Breast epithelium (tissue), 4 donors: ENCODE measurements at regions not wholly inside any gene's neighbourhood (a gene's known extent, or its start where the extent isn't known, plus 50 kb on each side); places are given as distances from the start of the nearest gene placed in this dataset.
"Not testable (repeated sequence)": the region's sequence is repeated elsewhere in the genome, so short reads cannot be mapped to it uniquely, and the experiment has no call there.

Experiments
- DNase-seq, 2 donors: peaks; one replicate each; pipeline ENCODE4 v3.0.0-alpha.2; 2019; ENCODE audit warnings: low spot score in 2 of 2
- H3K27ac ChIP-seq, 2 donors: fragments of 200-600 bp; sonication (generic) in 1 of 2; one replicate each; pipeline ENCODE4 v1.5.1; 2016 to 2019; ENCODE audit warnings: mild to moderate bottlenecking in 1 of 2
- H3K27me3 ChIP-seq, 2 donors: fragments of 200-600 bp; sonication (generic) in 1 of 2; one replicate each; pipeline versions ENCODE4 v1.5.1 to v1.6.0; 2017 to 2019; ENCODE audit warnings: control low read depth in 1 of 2, mild to moderate bottlenecking in 1 of 2
- H3K36me3 ChIP-seq: fragments of 200-600 bp; one replicate; pipeline ENCODE4 v1.5.1; 2019
- H3K4me1 ChIP-seq, 2 donors: fragments of 200-600 bp; sonication (generic); one replicate each; pipeline ENCODE4 v1.5.1; 2016 to 2019; ENCODE audit warnings: control low read depth in 1 of 2
- H3K4me3 ChIP-seq, 3 donors: fragments of 200-600 bp; sonication (generic); 1 replicate in 2 of 3; 2 replicates in 1 of 3; pipeline ENCODE4 v1.5.1; 2016 to 2019; ENCODE audit warnings: mild to moderate bottlenecking in 3 of 3, moderate library complexity in 2 of 3
- H3K9me3 ChIP-seq, 2 donors: fragments of 200-600 bp; sonication (generic) in 1 of 2; one replicate each; pipeline ENCODE4 v1.5.1; 2016 to 2019; ENCODE audit warnings: control low read depth in 1 of 2
- POLR2A ChIP-seq: fragments of 450-650 bp; IDR thresholded peaks from one replicate; pipeline ENCODE4 v1.6.1; 2016; ENCODE audit warnings: antibody characterized with exemption, mild to moderate bottlenecking, moderate library complexity
- POLR2AphosphoS5 ChIP-seq, 3 donors: sonication (generic); formaldehyde crosslinking; IDR thresholded peaks; one replicate each; pipeline ENCODE4 v1.6.1; 2017; ENCODE audit warnings: antibody characterized with exemption in 3 of 3
- intact Hi-C: fragments of 100-400 bp; cut with DNase I; formaldehyde crosslinking; loops from one replicate; pipeline ENCODE4 v1.15.1; 2023; ENCODE audit warnings: low total_unique reads
- TF ChIP-seq, protein P1 (sequence below), 3 donors: fragments of 450-650 bp; IDR thresholded peaks; one replicate each; pipeline ENCODE4 v1.5.1; 2016 to 2017; ENCODE audit warnings: antibody characterized with exemption in 3 of 3, mild to moderate bottlenecking in 3 of 3, moderate library complexity in 3 of 3

- Histone ChIP-seq H3K27me3 (no peaks in the 10 kb centered on the region), H3K27ac (no peak overlapping the region), H3K36me3 (no peaks in the 10 kb centered on the region), H3K4me1 (no peaks in the 10 kb centered on the region), H3K9me3 (peaks cover 0 to 10% of the 10 kb centered on the region in 2 donors), H3K4me3 (no peak overlapping the region)
- TF ChIP-seq, protein P1, sequence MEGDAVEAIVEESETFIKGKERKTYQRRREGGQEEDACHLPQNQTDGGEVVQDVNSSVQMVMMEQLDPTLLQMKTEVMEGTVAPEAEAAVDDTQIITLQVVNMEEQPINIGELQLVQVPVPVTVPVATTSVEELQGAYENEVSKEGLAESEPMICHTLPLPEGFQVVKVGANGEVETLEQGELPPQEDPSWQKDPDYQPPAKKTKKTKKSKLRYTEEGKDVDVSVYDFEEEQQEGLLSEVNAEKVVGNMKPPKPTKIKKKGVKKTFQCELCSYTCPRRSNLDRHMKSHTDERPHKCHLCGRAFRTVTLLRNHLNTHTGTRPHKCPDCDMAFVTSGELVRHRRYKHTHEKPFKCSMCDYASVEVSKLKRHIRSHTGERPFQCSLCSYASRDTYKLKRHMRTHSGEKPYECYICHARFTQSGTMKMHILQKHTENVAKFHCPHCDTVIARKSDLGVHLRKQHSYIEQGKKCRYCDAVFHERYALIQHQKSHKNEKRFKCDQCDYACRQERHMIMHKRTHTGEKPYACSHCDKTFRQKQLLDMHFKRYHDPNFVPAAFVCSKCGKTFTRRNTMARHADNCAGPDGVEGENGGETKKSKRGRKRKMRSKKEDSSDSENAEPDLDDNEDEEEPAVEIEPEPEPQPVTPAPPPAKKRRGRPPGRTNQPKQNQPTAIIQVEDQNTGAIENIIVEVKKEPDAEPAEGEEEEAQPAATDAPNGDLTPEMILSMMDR (IDR thresholded peaks at IDR 0.05) = no peak
- no peak for TF ChIP-seq POLR2A
- no peak for TF ChIP-seq POLR2AphosphoS5 (IDR thresholded peaks at IDR 0.05)
- intact Hi-C loops = no loop called here
- no peak for DNase-seq
These were observed 137.6 kb upstream of the DAPK1 start for GRCh38 chr9:87359958-87360601.

DNA sequence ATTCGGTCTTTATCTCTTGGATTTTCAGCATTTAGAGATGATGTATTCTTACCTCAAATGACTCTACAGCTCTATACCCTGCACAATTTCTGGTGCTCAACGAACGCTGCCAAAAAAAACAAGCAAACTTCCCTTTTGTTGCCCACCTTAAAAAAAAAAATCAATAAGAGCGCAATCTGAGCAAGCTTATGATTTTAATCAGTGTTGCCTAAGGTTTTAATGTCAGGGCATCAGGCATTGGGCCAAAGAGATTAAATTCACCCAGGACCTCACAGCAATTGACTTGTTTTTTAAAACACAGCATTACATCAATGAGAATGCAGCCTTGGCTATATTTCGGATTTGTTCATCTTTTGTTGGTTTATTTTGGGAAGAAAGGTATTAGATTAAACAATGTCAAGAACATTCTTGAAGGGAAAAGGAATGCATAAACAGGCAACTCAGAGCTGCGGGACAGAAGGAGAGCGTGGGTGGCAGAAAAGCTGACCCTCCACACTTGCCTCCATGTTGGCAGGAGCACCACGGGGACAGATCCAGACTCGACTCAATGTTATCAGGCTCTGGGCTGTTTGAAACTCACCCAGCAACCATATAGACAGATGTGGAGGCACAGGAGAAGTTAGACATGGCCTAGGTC lies 127.5 kb upstream of the DAPK1 start:
- H3K36me3 ChIP-seq = no peaks in the 10 kb centered on the region
- H3K4me1 ChIP-seq = no peaks in the 10 kb centered on the region
- no peak for DNase-seq
- peaks cover 0 to 14% of the 10 kb centered on the region in 2 donors for H3K9me3 ChIP-seq
- no peak overlapping the region for H3K27ac ChIP-seq
- H3K27me3 ChIP-seq = peaks cover 0 to 8% of the 10 kb centered on the region in 2 donors
- intact Hi-C loops = no loop called here
- H3K4me3 ChIP-seq = no peak overlapping the region
- TF ChIP-seq, protein P1 (IDR thresholded peaks at IDR 0.05) = no peak
- TF ChIP-seq POLR2AphosphoS5 (IDR thresholded peaks at IDR 0.05) (no peak), POLR2A (no peak)

DNA sequence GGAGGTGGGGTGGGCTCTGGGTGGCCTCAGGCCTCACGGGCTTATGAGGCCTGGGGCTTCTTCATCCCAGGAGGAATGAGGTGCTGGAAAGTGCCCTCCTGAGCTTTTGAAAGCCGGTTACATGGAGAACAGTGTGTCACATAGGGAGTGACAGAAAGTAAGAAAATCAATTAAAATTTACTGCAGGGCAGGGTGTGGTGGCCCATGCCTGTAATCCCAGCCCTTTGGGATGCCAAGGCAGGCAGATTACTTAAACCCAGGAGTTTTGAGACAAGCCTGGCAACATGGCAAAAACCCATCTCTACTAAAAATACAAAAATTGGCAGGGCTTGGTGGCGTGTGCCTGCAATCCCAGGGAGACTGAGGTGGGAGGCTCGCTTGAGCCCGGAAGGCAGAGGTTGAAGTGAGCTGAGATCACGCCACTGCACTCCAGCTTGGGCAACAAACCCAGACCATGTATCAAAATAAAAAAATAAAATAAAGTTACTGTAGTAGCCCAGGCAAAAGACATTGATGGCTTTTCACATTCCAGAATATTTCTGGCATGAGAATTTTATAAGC lies 125.8 kb upstream of the DAPK1 start:
- intact Hi-C loops = no loop called here
- Histone ChIP-seq H3K27me3 (peaks cover 0 to 8% of the 10 kb centered on the region in 2 donors), H3K9me3 (peaks cover 0 to 11% of the 10 kb centered on the region in 2 donors), H3K4me3 (no peak overlapping the region), H3K4me1 (no peaks in the 10 kb centered on the region), H3K27ac (no peak overlapping the region), H3K36me3 (no peaks in the 10 kb centered on the region)
- TF ChIP-seq, protein P1 (IDR thresholded peaks at IDR 0.05) = no peak
- TF ChIP-seq POLR2AphosphoS5 (IDR thresholded peaks at IDR 0.05) = no peak
- no peak for TF ChIP-seq POLR2A
- no peak for DNase-seq

DNA sequence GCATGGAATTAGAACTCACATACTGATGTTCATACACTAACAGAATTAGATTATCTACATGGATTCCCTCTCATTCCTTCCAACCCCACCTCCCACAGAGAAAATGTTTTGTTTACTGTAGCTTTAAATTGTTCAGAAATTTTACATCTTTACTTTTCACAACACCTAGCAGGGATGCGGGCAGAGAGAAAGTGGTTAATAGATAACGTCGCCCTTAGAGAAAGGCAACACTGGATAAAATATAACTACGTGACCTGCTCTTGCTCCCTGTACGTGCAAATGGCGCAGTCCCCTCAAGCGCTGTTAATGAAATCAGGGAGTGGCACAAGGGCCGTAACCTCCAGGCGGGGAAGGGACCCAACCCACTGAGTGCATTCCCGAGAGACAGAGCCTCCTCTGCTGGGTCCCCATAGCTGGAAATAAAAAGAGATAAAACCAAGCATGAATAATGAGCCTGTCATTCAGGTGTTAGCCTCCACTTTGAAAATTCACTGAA lies 125.3 kb upstream of the DAPK1 start:
- intact Hi-C loops = no loop called here
- peaks cover 0 to 5% of the 10 kb centered on the region in 2 donors for H3K9me3 ChIP-seq
- TF ChIP-seq, protein P1 (IDR thresholded peaks at IDR 0.05) = no peak
- TF ChIP-seq POLR2A = no peak
- no peak for TF ChIP-seq POLR2AphosphoS5 (IDR thresholded peaks at IDR 0.05)
- H3K27me3 ChIP-seq = peaks cover 0 to 8% of the 10 kb centered on the region in 2 donors
- no peak overlapping the region for H3K27ac ChIP-seq
- no peak overlapping the region for H3K4me3 ChIP-seq
- DNase-seq = no peak
- no peaks in the 10 kb centered on the region for H3K4me1 ChIP-seq
- no peaks in the 10 kb centered on the region for H3K36me3 ChIP-seq

DNA sequence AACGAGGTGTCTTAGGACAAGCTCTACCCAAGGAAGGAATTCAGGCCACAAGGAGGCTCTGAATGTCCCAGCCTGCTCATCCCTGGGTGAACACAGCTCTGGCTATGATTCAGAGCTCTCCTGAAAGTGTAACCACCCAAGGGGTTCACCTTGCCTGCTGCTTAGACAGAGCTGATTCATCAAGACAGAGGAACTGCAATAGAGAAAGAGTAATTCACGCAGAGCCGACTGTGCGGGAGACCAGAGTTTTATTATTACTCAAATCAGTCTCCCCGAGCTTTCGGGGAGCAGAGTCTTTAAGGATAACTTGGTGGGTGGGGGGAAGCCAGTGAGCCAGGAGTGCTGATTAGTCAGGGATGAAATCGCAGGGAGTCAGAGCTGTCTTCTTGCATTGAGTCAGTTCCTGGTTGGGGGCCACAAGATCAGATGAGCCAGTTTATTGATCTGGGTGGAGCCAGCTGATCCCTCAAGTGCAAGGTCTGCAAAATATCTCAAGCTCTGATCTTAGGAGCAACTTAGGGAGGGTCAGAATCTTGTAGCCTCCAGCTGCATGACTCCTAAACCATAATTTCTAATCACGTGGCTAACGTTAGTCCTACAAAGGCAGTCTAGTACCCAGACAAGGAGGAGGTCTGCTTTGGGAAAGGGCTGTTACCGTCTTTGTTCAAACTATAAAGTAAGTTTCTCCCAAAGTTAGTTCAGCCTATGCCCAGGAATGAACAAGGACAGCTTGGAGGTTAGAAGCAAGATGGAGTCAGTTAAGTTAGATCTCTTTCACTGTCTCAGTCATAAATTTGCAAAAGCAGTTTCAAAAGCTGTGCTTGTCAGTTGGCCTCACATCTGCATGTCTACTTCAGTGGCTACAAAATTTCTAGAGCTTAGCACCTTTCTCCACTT lies 123.4 kb upstream of the DAPK1 start:
- intact Hi-C loops, H3K9me3 ChIP-seq, H3K4me3 ChIP-seq, H3K36me3 ChIP-seq, H3K27ac ChIP-seq, H3K4me1 ChIP-seq, H3K27me3 ChIP-seq, DNase-seq: not testable (repeated sequence)
